GM10266 (cell line): ENCODE measurements at regions not wholly inside any gene's neighbourhood (a gene's known extent, or its start where the extent isn't known, plus 50 kb on each side); places are given as distances from the start of the nearest gene placed in this dataset.

Experiments
- DNase-seq: peaks from one replicate; pipeline ENCODE4 v3.0.0; 2012; ENCODE audit errors: extremely low spot score
- CTCF ChIP-seq: IDR thresholded peaks from 2 replicates; pipeline ENCODE4 v1.5.1; 2012; ENCODE audit warnings: mild to moderate bottlenecking, low read depth; ENCODE audit not compliant: control insufficient read depth, insufficient read depth; ENCODE audit errors: missing control alignments

- no peak for TF ChIP-seq CTCF
These were observed 556.3 kb upstream of the ANO5 start for GRCh38 chr11:21636561-21636960.

GRCh38 chr11:21640491-21640890 lies 552.4 kb upstream of the ANO5 start:
- no peak for DNase-seq
- TF ChIP-seq CTCF: no peak

More at GRCh38 chr11:21636561-21636960, 556.3 kb upstream of the ANO5 start:
- DNase-seq: no peak

- TF ChIP-seq CTCF: no peak
- no peak for DNase-seq
These were observed 551.0 kb upstream of the ANO5 start for GRCh38 chr11:21641869-21642268.

GRCh38 chr11:21646351-21646750 lies 546.5 kb upstream of the ANO5 start:
- TF ChIP-seq CTCF: no peak
- DNase-seq: no peak

GRCh38 chr11:21650961-21651360 lies 541.9 kb upstream of the ANO5 start:
- DNase-seq: no peak
- no peak for TF ChIP-seq CTCF

- TF ChIP-seq CTCF: no peak
- no peak for DNase-seq
These were observed 538.9 kb upstream of the ANO5 start for GRCh38 chr11:21653951-21654421.

- no peak for DNase-seq
- TF ChIP-seq CTCF: no peak
These were observed 536.8 kb upstream of the ANO5 start for GRCh38 chr11:21656065-21656464.
